C1 segment of cervical spinal cord (tissue), 14 donors: ENCODE measurements at regions not wholly inside any gene's neighbourhood (a gene's known extent, or its start where the extent isn't known, plus 50 kb on each side); places are given as distances from the start of the nearest gene placed in this dataset.

ENCODE experiments used
- DNase-seq, 14 donors: peaks; one replicate each; lab custom pipeline; 2025; lab: John Stamatoyannopoulos, UW

GRCh38 chr2:15701341-15701907, 109.8 kb downstream of the DDX1 start:
- DNase-seq = no peak

GRCh38 chr2:15701991-15702390, 110.3 kb downstream of the DDX1 start:
- DNase-seq = no peak

GRCh38 chr2:15702452-15702851, 110.8 kb downstream of the DDX1 start:
- DNase-seq = no peak

- no peak for DNase-seq
These were observed 111.7 kb downstream of the DDX1 start for GRCh38 chr2:15703365-15703869.

- no peak for DNase-seq
These were observed 112.6 kb downstream of the DDX1 start for GRCh38 chr2:15704086-15704787.

- no peak for DNase-seq
These were observed 113.1 kb downstream of the DDX1 start for GRCh38 chr2:15704788-15705115.

GRCh38 chr2:15705310-15705709, 113.6 kb downstream of the DDX1 start:
- DNase-seq = no peak

GRCh38 chr2:15705839-15706386, 114.2 kb downstream of the DDX1 start:
- DNase-seq = no peak

GRCh38 chr2:15706424-15706823, 114.8 kb downstream of the DDX1 start:
- DNase-seq = no peak

- DNase-seq = no peak
These were observed 115.4 kb downstream of the DDX1 start for GRCh38 chr2:15706986-15707632.

GRCh38 chr2:15708161-15708560, 116.5 kb downstream of the DDX1 start:
- no peak for DNase-seq

GRCh38 chr2:15708865-15709820, 117.5 kb downstream of the DDX1 start:
- no peak for DNase-seq

GRCh38 chr2:15711126-15711860, 119.6 kb downstream of the DDX1 start:
- DNase-seq = no peak

- no peak for DNase-seq
These were observed 121.1 kb downstream of the DDX1 start for GRCh38 chr2:15712551-15713342.

- no peak for DNase-seq
These were observed 121.8 kb downstream of the DDX1 start for GRCh38 chr2:15713475-15713874.

GRCh38 chr2:15714002-15714401, 122.3 kb downstream of the DDX1 start:
- DNase-seq = no peak

- DNase-seq = no peak
These were observed 122.9 kb downstream of the DDX1 start for GRCh38 chr2:15714609-15715008.

- no peak for DNase-seq
These were observed 123.9 kb downstream of the DDX1 start for GRCh38 chr2:15715596-15715995.

- DNase-seq = no peak
These were observed 126.7 kb downstream of the DDX1 start for GRCh38 chr2:15718103-15718943.
